Lung (tissue), 11 donors: ENCODE measurements at regions not wholly inside any gene's neighbourhood (a gene's known extent, or its start where the extent isn't known, plus 50 kb on each side); places are given as distances from the start of the nearest gene placed in this dataset.
"Not testable (repeated sequence)": the region's sequence is repeated elsewhere in the genome, so short reads cannot be mapped to it uniquely, and the experiment has no call there.

Source experiments
- ATAC-seq: fragments of 200-7000 bp; cut with Tn5 transposase; one replicate; pipeline ENCODE4 v1.9.1; 2020; ENCODE audit warnings: moderate number of reproducible peaks; ENCODE audit not compliant: insufficient read depth, low FRiP score
- DNase-seq, 3 donors: peaks; one replicate each; pipeline ENCODE4 v3.0.0-alpha.2; 2013 to 2017
- H3K27ac ChIP-seq, 2 donors: one replicate each; pipeline ENCODE4 v1.5.1; 2013; ENCODE audit warnings: mild to moderate bottlenecking in 2 of 2, moderate library complexity in 2 of 2, control low read depth in 1 of 2, inconsistent platforms in 1 of 2, low read depth in 1 of 2, low read length in 1 of 2
- H3K27me3 ChIP-seq, 3 donors: one replicate each; pipeline ENCODE4 v1.5.1; 2013; ENCODE audit warnings: low read length in 2 of 3; ENCODE audit not compliant: control insufficient read depth in 3 of 3, insufficient read depth in 3 of 3
- H3K36me3 ChIP-seq, 4 donors: one replicate each; pipeline ENCODE4 v1.5.1; 2013; ENCODE audit warnings: low read length in 4 of 4, mild to moderate bottlenecking in 1 of 4, moderate library complexity in 1 of 4; ENCODE audit not compliant: control insufficient read depth in 4 of 4, insufficient read depth in 4 of 4
- H3K4me1 ChIP-seq, 5 donors: one replicate each; pipeline ENCODE4 v1.5.1; 2013; ENCODE audit warnings: low read length in 5 of 5, mild to moderate bottlenecking in 2 of 5, moderate library complexity in 1 of 5; ENCODE audit not compliant: control insufficient read depth in 5 of 5, insufficient read depth in 5 of 5
- H3K4me3 ChIP-seq: one replicate; pipeline ENCODE4 v1.5.1; 2013; ENCODE audit warnings: mild to moderate bottlenecking, control low read depth, moderate library complexity
- H3K9ac ChIP-seq, 2 donors: one replicate each; pipeline ENCODE4 v1.5.1; 2013; ENCODE audit warnings: low read length in 2 of 2, control low read depth in 1 of 2; ENCODE audit not compliant: insufficient read depth in 1 of 2
- H3K9me3 ChIP-seq, 4 donors: one replicate each; pipeline ENCODE4 v1.5.1; 2013; ENCODE audit warnings: low read length in 3 of 4, mild to moderate bottlenecking in 1 of 4, moderate library complexity in 1 of 4; ENCODE audit not compliant: control insufficient read depth in 4 of 4, insufficient read depth in 3 of 4
- CTCF ChIP-seq: IDR thresholded peaks from 2 replicates; pipeline ENCODE4 v1.5.1; 2012; ENCODE audit warnings: mild to moderate bottlenecking; ENCODE audit errors: control extremely low read depth, extremely low read depth
- WGBS, 2 donors: extraction: QIAGEN DNeasy Blood & Tissue Kit; methylation state at CpG; one replicate each; pipeline ENCODE4 v1.1.7; 2013; 5-methylcytosine and 5-hydroxymethylcytosine counted together
- donor health status: control.
- donor health status: control.
- donor health status: Bipolar disorder and iron deficiency.
- donor health status: healthy.
- donor health status: DM: yes; HTN: yes; CAD: no.

- no peak for TF ChIP-seq CTCF
- no peak for ATAC-seq
Measured at GRCh38 chr7:68862736-68863135, 735.5 kb upstream of the AUTS2 start.

GRCh38 chr7:68865351-68866199 lies 732.7 kb upstream of the AUTS2 start:
- H3K27ac ChIP-seq, result no peak overlapping the region
- H3K36me3 ChIP-seq, result no peaks in the 10 kb centered on the region
- no peak for TF ChIP-seq CTCF
- no peak overlapping the region for H3K4me3 ChIP-seq
- DNase-seq, result no peak
- no peak overlapping the region for H3K9ac ChIP-seq
- no peaks in the 10 kb centered on the region for H3K27me3 ChIP-seq
- H3K4me1 ChIP-seq, result no peaks in the 10 kb centered on the region
- 75 to 81% methylated on average over 6 of the region's 6 CpGs for WGBS, 2 donors
- ATAC-seq, result no peak
- H3K9me3 ChIP-seq, result no peaks in the 10 kb centered on the region

More at GRCh38 chr7:68862736-68863135, 735.5 kb upstream of the AUTS2 start:
- peaks cover 0 to 1% (median 0%) of the 10 kb centered on the region in 4 donors for H3K9me3 ChIP-seq
- DNase-seq, result no peak
- no peak overlapping the region for H3K27ac ChIP-seq
- WGBS, 2 donors, result 85 to 88% methylated on average over 4 of the region's 4 CpGs
- no peaks in the 10 kb centered on the region for H3K27me3 ChIP-seq
- H3K4me3 ChIP-seq, result no peak overlapping the region
- no peaks in the 10 kb centered on the region for H3K4me1 ChIP-seq
- H3K36me3 ChIP-seq, result no peaks in the 10 kb centered on the region
- H3K9ac ChIP-seq, result no peak overlapping the region

- Histone ChIP-seq H3K27me3 (no peaks in the 10 kb centered on the region), H3K9ac (no peak overlapping the region), H3K9me3 (peaks cover 0 to under 1% (median 0%) of the 10 kb centered on the region in 4 donors), H3K4me1 (no peaks in the 10 kb centered on the region), H3K4me3 (no peak overlapping the region), H3K36me3 (no peaks in the 10 kb centered on the region), H3K27ac (no peak overlapping the region)
- DNase-seq, result no peak
- 62 to 67% methylated on average over 4 of the region's 4 CpGs for WGBS, 2 donors
- TF ChIP-seq CTCF, result no peak
- ATAC-seq, result no peak
Measured at GRCh38 chr7:68866200-68866570, 732.1 kb upstream of the AUTS2 start.

- not testable (repeated sequence) for DNase-seq, H3K27me3 ChIP-seq, H3K4me3 ChIP-seq, ATAC-seq, H3K9ac ChIP-seq, H3K36me3 ChIP-seq, H3K9me3 ChIP-seq, H3K27ac ChIP-seq, H3K4me1 ChIP-seq
- 66 to 72% methylated on average over 3 of the region's 3 CpGs for WGBS, 2 donors
Measured at GRCh38 chr7:68866721-68867120, 731.6 kb upstream of the AUTS2 start.
